Retinal pigment epithelial cell (primary cell): ENCODE measurements at regions not wholly inside any gene's neighbourhood (a gene's known extent, or its start where the extent isn't known, plus 50 kb on each side); places are given as distances from the start of the nearest gene placed in this dataset.

ENCODE experiments used
- DNase-seq: peaks from one replicate; pipeline ENCODE4 v3.0.0-alpha.2; 2010; ENCODE audit warnings: low read depth
- H3K4me3 ChIP-seq: 2 replicates; pipeline ENCODE4 v1.5.1; 2011; ENCODE audit warnings: mild to moderate bottlenecking, low read length, control low read depth, moderate library complexity
- CTCF ChIP-seq: conservative IDR thresholded peaks from 2 replicates; pipeline ENCODE4 v1.5.1; 2011; ENCODE audit warnings: low read depth, low read length, control low read depth, inconsistent platforms

- no peak for DNase-seq
- no peak for TF ChIP-seq CTCF
- H3K4me3 ChIP-seq: no peak overlapping the region
These were observed 93.9 kb upstream of the SLCO3A1 start for GRCh38 chr15:91759560-91759959.

GRCh38 chr15:91765660-91766059 lies 87.8 kb upstream of the SLCO3A1 start:
- no peak for TF ChIP-seq CTCF
- H3K4me3 ChIP-seq: no peak overlapping the region
- DNase-seq: no peak

GRCh38 chr15:91769476-91769875 lies 84.0 kb upstream of the SLCO3A1 start:
- no peak overlapping the region for H3K4me3 ChIP-seq
- no peak for TF ChIP-seq CTCF
- DNase-seq: no peak

- no peak overlapping the region for H3K4me3 ChIP-seq
These were observed 83.6 kb upstream of the SLCO3A1 start for GRCh38 chr15:91769894-91770293.

GRCh38 chr15:91776104-91776503 lies 77.4 kb upstream of the SLCO3A1 start:
- H3K4me3 ChIP-seq: no peak overlapping the region
- TF ChIP-seq CTCF: no peak
- DNase-seq: no peak

More at GRCh38 chr15:91769894-91770293, 83.6 kb upstream of the SLCO3A1 start:
- TF ChIP-seq CTCF: no peak
- DNase-seq: no peak

GRCh38 chr15:91779960-91780359 lies 73.5 kb upstream of the SLCO3A1 start:
- no peak overlapping the region for H3K4me3 ChIP-seq
- TF ChIP-seq CTCF: no peak
- no peak for DNase-seq

GRCh38 chr15:91780387-91780786 lies 73.1 kb upstream of the SLCO3A1 start:
- H3K4me3 ChIP-seq: no peak overlapping the region
- no peak for TF ChIP-seq CTCF
- no peak for DNase-seq
